ENCODE measurements at regions not wholly inside any gene's neighbourhood (a gene's known extent, or its start where the extent isn't known, plus 50 kb on each side); places are given as distances from the start of the nearest gene placed in this dataset.
"Not testable (repeated sequence)": the region's sequence is repeated elsewhere in the genome, so short reads cannot be mapped to it uniquely, and the experiment has no call there.

DNA sequence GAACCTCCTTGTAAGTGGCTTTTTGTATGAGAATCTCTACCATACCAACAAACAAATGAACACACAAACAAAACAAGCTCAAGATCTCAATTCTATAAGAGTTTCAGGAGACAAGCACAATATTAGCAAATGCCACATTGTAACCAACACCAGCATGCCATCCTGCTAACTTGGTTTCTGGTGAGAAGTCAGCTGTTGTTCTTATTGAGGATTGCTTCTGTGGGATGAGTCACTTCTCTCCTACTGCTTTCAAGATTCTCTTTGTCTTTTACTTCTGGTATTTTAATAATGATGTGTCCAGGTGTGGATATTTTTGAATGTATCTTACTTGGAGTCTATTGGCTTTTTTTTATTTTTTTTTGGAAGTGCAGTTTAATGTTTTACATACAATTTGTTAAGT is 131.7 kb downstream of the BCL2L11 start:
- no peak for DNase-seq

DNA sequence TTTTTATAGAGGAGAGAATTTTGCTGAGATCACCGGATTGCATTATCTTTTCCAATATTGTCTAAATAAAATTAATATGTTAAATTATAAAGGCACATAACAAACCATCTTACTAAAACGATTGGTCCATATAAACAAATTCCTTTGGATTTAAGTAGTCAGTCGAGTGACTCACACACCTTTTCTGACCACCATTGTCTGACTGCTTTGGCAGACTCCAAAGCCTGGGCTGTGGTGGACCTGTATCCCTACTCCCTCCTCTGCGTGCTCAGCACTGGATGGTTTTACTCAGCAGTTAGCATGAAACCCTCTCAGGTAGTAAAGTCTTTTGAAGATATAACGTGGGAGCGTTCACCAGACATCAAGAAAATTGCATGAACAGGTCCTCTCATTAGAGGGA is 134.2 kb downstream of the BCL2L11 start:
- not testable (repeated sequence) for DNase-seq

DNA sequence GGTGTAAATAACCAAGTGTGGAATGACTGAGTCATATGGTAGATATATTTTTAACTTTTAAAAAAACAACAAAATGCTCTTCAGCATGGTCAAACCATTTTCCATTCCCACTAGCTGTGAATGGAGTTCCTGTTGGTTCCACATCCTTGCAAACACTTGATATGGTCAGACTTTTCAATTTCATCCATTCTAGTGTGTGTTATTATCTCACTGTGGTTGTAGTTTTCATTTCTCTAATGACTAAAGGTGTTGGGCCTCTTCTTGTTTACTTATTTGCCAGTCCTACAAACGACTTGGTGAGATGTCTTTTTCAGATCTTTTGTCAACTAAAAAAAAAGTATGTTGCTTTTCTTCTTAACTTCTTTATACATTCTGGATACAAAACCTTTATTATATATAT is 135.9 kb downstream of the BCL2L11 start:
- DNase-seq, result not testable (repeated sequence)

DNA sequence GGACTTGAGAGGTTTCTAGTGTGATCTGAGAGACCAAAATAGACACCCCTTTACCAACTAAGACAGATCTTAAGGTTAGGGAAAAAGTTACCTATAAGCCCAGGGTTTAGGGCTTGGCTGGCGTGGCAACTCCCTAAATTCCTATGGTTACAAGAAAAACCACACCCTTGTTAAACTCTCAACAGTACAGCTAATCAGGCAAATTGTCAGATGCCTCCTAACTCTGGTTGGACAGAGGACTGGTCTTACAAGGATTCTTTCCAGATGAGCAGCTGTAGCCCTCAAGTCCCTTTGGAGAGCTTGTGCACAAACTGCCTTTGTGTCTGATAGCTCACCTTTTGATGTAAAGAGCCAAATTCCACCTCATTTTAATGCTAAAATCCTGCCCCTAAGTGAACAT is 136.9 kb downstream of the BCL2L11 start:
- not testable (repeated sequence) for DNase-seq

DNA sequence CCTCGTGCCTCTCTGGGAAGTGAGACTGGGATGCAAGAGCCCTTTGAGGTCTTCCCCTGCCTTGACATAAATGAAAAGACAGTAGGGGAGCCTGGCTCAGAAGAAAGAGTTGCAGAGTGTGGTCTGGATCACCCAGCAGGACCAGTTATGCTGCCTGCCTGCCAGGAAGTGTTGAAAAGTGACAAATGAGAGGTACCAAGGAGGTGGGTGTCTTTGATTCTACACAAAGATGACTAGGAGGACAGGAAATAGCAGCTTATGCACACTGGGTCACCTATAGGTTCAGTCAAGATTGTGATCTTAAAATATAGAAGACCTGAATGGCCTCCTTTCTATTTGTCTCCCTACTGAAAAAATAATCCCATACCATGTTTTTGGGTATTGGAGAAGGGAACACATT is 137.6 kb downstream of the BCL2L11 start:
- not testable (repeated sequence) for DNase-seq

DNA sequence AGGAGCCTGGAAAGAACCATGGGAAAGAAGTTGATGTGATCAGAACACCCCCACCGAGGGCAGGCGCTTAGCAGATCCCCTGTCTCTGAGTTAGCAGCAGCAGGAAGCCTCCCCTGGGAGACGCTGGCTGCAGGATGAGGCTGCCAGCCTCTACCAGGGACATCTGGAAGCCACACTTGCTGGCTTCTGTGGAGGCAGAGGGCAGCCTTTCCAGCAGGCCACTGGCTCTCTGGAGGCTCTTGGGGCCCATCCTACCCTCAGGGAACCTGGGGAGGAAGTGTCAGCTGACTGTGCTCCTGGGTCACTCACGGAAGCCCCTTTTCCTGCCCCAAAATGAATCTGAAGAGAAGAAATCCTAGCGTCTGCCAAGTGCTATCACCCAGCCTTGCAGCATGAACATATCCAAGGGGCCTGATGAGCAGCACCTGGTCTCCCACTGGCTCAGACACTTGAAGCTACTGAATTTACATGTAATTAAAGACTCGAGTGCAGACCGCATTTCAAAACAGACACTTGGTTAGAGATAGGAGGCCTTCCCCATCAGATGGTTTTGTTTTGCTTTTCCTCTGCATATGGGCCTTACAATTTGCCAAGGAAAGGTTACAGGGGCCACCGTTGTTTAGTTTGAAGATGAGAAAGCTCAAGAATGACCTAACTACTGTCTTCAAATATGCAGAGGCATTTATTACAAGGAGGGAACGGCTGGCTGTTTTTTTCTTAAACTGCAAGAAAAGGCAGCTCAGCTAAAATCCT is 142.1 kb downstream of the BCL2L11 start:
- not testable (repeated sequence) for DNase-seq

DNA sequence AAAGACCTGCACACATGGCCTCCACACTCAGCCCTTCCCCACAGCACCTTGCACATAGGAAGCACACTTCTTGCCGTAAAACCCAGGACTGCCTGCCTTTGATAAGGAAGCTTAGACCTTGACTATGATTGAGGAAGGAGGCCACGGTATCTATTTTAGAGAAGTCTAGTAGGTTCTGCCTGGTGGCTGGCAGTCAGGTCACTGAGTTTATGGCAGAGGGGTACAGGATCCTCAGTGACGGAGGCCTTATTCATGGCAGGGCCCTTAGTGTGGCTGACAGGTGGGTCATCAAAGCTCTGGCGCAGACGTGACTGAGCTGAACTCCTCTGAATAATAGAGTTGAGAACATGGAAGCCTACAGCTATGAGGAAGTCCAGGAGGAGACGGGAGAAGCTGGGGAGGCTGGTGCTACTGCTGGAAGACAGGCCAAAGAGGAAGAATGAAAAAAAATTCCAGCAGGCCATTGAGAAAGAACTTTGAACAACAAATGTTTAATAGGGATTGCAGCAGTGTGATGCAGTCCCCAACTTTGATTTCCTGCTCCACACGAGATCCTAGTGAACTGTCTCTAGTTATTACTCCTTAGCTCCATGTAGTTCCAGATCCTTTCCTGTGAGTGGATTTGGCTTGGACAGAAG is 142.8 kb downstream of the BCL2L11 start:
- DNase-seq, result not testable (repeated sequence)

DNA sequence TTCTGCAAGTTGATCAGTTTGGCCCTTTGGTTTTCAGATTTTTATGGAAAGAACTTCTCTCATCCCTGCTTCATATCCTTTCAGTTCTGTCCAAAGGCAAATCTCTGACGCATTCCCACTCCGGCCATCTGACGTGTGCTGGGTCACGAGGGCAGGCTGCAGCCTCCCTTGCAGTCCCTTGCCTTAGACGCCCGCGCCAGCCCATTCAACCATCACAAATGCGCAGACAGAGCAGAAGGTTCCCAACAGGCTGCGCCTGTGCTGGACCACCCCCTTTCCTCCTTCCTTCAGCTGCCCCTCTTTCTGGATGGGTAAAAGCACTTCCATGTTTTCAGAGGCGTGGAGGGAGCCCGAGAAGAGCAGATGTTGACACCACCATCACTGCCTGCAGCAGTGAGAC is 144.2 kb downstream of the BCL2L11 start:
- DNase-seq, result not testable (repeated sequence)

DNA sequence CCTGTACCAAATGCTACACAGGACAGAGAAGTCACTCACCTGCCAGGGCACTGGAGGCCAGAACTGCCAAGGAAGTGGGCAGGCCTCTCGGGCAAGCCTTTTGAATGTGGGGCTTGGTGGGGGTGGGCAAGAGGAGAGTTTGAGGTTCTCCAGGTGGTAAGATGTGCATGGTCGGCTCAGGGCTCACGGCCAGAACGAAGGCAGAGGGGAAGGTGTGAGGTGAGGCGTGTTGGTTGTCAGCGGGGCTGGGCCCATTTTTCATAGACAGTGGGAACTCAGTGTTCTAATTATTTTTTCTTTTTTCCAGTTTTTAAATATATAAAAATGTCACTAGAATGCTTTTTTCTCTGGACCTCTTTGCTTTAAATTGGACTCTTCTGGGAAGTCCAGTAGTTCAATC is 145.8 kb downstream of the BCL2L11 start:
- DNase-seq, result not testable (repeated sequence)

DNA sequence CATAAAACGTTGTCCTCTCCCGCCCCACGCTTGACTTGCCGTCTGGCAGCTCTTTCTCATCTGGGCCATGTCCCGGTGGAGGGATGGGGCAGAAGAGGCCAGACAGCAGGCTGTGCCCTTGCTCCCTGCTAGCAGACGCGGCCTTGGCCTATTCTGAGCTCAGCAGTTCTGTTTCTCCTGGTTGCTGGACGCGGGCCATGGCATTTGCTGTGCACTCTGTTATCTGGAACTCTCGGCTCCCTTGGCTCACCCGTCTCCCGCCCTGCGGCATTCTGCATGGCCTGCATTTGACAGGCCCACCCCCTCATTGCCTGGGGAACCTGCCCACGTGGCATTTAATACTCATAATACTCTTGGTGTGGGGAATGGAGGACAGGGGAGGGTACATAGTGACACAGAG is 146.3 kb downstream of the BCL2L11 start:
- not testable (repeated sequence) for DNase-seq

DNA sequence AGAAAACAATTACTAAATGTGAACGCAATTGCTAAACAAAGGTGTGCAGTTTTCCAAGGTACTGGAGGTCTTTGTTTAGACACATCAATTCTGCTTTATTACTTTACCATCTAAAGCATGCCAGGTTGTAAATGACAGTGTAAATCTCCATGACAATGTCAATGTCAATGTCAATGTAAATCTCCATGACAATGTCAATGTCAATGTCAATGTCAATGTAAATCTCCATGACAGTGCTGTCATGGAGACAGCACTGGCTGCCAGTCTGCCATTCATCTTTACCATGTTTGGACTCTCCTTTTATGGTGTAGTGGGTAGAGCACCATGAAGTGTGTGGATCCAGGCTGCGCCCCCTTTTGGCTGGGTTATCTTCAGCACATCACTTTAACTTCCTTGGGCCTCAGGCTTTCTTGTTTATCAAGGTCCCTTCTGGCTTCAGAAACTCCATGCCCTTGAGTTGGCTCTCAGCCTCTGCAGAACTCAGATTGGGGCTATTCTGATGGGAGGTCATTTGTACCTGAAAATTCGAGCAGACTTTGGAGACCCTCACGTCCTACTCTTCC is 149.1 kb downstream of the BCL2L11 start:
- DNase-seq, result not testable (repeated sequence)

DNA sequence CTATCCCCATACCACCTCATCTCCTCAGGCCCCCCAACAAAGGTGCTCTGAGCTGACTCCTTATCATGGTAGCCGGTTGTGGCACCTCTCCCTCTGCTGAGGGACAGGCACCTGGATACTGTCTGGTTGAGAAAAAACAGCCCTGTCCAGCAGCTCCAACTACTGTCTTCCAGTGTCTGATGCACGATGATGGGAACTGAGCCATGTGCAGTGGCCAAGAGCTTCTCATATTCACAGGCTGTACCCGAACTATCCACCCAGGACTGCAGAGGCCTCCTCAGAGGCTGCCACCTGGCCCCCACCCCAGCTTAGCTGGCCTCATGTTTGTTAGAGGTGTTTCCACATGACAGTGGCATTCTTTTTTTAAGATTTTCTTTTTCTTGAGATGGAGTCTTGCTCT is 149.9 kb downstream of the BCL2L11 start:
- not testable (repeated sequence) for DNase-seq

DNA sequence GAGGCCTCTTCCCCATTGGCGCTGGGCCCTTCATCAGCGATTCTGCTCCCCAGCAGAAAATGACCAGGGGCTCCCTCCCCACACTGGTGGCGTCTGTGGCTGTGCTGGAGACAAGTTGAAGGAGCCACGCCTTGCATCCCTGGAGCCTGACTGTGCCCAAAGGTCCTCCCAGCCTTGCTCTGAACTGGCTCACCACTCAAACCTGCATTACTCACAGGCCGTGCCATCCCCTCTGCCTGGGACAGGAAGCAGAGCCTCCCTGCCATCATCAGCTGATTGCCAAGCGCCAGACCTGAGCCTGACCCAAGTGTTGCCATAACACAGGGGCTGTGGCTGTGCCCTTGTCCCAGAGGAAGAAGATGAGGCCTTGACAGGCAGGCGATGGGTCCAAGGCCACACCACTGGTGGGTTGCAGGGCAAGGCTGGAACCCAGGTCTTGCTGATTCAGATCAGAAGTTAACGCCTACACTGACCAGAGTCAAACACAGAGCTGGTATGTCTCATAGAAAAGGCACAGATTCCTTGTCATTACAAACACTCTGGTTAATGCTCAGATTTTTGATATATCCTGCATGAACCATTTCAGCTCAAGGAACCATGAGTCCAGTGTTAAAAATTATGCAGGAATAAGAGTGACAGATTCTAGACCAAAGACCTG is 151.1 kb downstream of the BCL2L11 start:
- not testable (repeated sequence) for DNase-seq

DNA sequence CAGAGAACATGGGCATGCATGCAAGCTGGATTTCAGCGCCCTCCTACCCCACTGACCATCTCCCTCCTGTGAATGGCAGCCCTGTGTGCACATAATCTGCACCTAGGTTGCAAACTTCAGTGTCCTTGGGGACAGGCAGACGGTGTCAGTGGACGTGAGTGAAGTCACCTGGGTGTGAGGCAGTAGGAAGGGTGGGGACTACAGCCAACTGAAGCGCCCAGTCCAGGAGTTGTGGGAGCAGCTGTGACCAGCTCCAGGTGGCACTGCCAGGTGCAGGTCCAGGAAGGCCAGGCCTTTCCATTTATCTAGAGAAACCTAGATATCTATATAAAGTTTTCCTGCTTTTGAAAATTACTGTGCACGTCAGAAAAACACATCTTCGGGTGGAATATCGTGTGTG is 152.3 kb downstream of the BCL2L11 start:
- not testable (repeated sequence) for DNase-seq

DNA sequence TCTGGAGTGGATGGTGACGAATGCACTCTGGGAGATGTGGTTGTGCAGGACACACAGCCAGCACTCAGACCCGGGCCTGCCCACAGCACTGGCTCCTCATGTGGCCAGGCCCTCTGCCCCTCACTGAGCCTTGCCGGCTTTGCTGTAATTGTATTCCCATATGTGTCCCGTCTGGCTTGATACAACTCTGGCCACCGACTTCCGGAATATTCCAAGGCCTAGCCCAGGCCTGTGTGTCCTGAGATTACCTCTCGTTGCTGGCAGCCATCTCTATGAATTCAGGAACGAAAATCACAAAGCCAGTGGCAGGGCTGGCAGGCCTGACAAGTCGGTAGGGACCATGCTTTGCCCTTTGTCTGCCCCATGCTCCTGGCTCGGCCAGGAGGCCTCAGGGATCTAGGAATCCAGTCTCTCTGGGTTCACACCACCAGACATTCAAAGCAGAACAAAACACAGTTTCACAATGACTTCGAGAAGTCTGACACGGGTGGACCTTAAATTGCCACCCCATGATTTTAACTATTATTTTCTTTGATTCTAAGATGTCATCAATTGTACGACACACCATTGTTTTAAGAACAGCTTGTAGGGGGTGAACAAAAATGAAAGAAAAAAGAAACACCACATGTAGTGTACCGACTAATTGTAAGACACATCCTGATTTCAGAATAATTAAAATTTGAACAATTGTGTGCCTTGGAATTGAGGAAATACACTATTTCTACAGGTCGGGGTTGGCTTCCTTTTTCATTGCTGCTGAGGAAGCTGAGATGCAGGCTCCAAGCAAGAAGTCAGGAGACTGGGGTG is 154.5 kb downstream of the BCL2L11 start:
- DNase-seq, result not testable (repeated sequence)

DNA sequence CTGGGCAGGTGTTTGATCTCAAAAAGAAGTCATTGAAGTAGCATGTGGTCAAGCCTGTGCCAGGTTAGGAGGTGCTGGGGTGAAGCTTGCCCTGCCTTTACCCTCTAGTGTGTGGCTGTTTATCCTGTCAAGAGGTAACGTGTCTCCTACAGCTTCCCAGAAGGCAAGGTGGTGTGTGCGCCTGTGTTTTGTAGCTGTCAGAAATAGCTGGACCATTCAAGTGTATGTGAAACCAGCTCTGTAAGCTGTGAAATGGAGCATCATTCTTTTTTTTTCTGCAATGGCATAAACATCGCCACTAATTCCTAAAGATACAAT is 155.1 kb downstream of the BCL2L11 start:
- not testable (repeated sequence) for DNase-seq

DNA sequence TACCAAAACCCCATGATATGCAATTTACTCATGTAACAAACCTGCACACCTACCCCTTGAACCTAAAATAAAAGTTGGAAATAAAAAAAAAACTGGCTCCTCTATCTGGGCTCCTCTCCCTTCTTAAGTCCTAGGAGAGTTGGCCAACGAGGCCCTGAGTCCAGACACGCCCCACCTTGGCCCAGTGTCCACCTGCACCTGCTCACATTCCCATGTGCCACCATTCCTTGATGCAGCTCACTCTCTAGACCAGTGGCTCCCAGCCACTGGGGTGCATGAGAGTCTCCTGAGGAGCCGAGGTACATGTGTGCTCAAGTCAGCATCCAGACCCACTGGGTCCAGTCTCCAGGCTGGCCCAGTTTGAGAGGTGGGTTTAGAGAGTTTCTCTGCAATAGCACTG is 157.4 kb downstream of the BCL2L11 start:
- DNase-seq, result not testable (repeated sequence)

DNA sequence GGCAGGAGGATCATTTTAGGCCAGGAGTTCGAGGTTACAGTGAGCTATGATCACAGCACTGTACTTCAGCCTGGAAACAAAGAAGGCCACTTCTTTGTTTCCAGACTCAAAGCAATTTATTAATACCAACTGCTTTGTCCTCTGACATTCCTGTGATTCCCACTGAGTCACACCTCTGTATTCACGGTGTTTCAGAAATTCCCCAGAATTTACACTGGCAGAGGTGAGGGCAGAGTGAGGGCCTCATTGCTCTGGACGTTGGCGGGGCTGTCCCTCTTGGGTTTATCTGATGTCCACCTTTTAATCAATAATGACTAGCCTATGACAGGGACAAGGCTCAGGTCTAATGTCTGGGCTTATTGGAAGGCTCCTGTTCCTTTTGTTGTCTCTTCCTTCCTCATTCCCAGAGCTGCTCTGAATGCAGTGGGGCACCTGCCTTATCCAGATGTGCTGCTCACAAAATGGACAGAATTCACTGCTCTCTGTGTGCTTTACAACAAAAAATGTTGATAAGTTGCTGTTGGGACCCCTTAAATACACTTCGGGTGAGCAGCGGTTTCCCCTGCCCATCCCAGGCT is 160.1 kb downstream of the BCL2L11 start:
- DNase-seq, result not testable (repeated sequence)

DNA sequence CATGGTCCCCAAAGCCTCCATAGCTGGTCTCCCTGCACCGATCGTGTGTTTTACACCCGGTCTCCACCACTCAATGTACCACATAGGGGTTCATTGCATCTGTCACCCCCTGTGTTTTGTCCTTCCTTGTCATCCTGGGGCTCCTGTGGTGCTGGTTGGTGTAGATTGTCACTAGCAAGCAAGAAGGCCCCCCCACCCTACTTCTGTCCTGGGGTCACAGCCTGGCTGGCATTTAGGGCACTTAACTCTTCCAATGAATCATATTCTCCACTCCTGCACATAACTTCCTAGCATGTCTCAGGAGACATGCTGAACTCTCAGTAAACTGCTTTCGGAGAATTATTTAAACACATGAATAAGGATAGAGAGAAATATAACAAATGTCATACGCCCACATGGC is 161.4 kb downstream of the BCL2L11 start:
- not testable (repeated sequence) for DNase-seq

DNA sequence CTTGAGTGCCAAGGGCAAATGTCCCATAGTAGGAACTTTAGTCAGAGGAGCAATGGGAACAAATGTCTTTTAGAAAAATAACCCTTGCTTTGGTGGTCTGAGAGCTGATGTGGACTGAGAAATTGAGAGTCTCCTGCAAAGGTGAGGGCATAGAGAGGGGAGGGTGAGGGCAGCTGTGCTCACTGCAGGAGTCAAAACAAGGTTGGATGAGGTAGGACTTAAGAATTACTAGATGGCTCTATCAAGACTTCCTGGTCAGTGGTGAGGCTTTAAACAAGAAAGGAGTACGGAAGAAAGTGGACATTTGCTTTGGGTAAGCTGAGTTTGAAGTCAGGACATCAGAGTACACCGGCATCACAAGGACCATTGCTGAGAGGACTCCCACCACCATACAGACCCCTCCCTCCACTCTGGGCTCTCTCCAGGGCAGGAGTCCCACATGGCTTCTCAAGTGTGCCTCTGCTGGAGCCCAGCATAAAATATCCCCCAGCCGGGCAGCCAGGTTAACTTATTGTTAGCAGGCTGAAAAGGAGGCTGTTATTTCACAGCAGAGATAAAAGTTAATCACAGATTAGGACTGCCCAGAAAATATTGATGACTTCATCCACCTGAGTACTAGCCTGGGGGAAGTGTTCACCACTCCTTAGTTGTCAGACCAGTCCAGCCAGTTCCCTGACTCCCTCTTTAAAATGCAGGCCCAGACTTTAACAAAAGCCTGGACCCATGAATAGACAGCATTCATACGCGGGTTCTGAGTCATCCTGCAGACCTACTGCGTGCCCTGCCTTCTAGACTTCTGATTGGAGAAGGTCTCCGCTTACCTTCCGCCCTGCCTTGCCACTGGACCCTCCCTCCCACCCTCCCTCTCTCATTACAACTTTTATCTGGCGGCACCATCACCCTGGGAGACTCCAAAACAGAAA is 167.2 kb downstream of the BCL2L11 start:
- not testable (repeated sequence) for DNase-seq

DNA sequence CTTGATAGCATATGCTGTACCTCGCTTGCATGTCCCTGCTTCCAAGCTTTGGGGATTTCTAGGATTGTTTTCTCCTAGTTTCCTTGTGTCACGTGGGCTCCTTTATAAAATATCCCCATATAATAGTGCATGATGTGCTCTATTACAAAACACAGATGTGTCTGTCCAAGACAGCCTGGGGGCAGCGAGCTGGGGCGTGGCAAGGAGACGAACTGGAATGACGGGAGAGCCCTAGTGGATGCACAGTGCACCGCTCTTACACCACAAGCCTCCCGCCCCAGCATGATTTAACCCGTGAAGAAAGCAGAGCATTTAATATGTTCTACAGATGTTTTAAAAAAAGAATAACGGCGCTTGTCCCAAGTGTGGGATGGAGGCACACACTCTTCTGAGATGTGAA is 169.7 kb downstream of the BCL2L11 start:
- not testable (repeated sequence) for DNase-seq

All from stimulated activated CD4-positive, alpha-beta T cell treated with anti-CD3 and anti-CD28 coated beads, Interleukin-12 subunit alpha, Interleukin-12 subunit beta, amount 100 ng/mL, for 4 hours (primary cell).